IPS DF 4.7 (cell line): ENCODE measurements at regions not wholly inside any gene's neighbourhood (a gene's known extent, or its start where the extent isn't known, plus 50 kb on each side); places are given as distances from the start of the nearest gene placed in this dataset.
"Not testable (repeated sequence)": the region's sequence is repeated elsewhere in the genome, so short reads cannot be mapped to it uniquely, and the experiment has no call there.

ENCODE experiments used
- DNase-seq: peaks from one replicate; pipeline ENCODE4 v3.0.0-alpha.2; 2013; ENCODE audit warnings: low spot score; ENCODE audit errors: extremely low read depth

- peak; percentile 62 for DNase-seq
Measured at GRCh38 chr12:131454418-131455217, 256.3 kb upstream of the SFSWAP start.

- no peak for DNase-seq
Measured at GRCh38 chr12:131455218-131455506, 255.7 kb upstream of the SFSWAP start.

DNA sequence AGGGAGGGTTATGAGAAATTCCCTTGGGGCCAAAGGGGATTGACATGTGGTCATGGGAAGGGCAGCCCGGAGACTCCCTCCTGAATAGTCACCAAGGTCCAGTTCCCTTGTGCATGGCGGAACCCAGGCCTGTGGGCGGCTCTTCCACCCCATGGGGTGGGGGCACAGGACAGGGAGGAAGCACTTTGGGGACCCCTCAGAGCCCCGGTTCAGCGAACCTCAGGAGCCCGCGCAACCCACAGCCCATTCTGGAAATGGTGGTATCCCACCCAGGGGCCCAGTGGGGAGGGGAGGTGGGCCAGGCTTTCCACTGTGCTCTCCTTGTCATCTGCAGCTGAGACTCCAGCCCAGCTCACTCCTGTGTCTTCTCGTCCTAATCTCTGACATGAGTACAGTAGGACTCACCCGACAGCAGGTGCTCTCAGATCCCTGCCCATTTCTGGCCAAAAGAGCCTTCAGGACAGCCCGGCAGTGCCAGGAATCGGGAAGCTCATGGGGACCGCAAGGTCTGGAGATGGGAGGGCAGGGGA lies 255.2 kb upstream of the SFSWAP start:
- no peak for DNase-seq

GRCh38 chr12:131456301-131457027 lies 254.4 kb upstream of the SFSWAP start:
- no peak for DNase-seq

DNA sequence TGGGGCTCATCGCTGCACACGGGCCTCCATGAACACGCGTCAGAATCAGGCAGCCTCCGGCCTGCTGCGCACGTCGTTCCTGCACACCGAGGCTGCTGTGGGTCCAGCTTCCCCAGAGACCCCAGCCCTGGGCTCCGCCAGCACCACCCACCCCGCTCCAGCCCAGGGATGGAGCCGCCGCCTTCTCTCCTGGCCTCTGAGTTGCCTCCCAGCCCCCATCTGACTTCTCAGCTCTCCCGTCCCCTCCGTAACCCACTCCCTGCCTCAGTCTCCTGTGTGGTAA lies 253.9 kb upstream of the SFSWAP start:
- DNase-seq, result no peak

- DNase-seq, result no peak
Measured at GRCh38 chr12:131457331-131458047, 253.4 kb upstream of the SFSWAP start.

GRCh38 chr12:131458048-131458374 lies 252.9 kb upstream of the SFSWAP start:
- DNase-seq, result no peak

DNA sequence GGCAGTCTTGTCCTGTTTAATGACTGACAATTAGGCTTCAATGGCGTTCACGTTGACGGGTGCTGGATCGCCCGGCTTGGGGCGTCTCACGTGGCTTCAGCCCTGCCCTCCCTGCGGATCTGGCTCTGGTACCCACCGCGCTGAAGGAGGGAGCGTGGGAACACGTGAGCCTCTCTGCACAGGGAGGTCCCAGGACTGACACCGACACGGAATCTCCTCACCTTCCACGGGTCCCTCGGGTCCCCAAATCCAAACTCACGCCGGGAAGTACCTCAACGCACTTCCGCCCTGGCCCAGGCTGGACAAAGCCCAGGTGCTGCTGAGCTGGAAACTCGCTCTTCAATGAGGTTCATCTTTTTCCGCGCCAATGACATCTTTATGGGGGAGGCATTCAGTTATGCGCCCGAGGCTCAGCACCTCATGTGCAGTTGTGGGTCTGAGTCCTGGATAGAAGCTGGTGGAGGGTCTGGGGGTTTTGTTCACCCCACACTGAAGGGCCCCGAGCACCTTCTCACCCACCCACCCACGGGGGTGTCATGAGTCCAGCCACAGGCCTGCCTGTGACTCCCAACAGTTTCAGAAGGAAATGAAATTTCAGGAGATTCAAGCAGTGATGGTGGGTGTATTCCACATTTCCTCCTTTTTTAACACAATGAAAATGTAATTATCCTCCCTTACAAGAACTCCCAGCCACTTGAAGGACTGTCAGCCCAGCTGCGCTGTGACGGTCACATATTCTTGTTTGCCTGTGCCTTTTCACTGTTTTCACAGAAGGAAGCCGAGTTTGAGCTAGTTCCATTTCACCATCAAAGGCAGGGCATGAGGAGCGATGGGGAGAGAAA lies 251.7 kb upstream of the SFSWAP start:
- DNase-seq, result no peak

GRCh38 chr12:131459773-131460365 lies 251.0 kb upstream of the SFSWAP start:
- no peak for DNase-seq

GRCh38 chr12:131460520-131460919 lies 250.4 kb upstream of the SFSWAP start:
- no peak for DNase-seq

DNA sequence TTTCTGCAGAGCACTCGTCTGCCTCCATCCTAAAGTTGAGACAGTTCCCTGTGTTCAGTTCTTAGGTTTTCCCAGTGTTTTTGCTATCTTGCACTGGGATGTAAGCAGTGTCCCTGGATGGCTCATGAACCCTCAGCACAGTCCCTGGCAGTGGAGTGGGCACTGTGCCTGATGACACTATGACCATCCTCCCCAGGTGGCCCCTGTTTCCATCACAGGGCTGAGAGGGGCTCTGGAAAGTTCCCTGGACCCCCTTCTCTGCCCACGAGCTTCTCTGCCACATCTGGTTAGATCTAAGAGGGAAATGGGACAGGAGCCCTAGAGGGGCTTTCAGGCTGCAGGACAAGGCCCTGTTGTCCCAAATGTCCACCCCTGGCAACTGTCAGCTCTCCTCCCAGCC lies 249.8 kb upstream of the SFSWAP start:
- DNase-seq, result no peak

GRCh38 chr12:131463174-131463573 lies 247.7 kb upstream of the SFSWAP start:
- no peak for DNase-seq

DNA sequence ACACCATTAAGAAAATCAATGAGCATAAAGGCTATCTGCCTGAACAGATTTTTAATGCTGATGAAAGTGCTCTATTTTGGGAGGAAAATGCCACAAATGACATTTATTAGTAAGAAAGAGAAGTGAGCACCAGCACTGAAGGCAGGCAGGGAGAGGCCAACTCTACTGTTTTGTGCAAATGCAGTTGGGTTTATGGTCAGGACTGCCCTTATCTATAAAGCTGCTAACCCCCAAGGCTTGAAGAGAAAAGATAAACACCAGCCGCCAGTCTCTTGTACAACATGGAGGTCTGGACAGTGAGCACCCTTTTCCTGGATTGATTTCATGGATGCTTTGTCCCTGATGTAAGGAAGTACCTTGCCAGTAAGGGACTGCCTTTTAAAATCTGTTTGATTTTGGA lies 246.8 kb upstream of the SFSWAP start:
- no peak for DNase-seq

DNA sequence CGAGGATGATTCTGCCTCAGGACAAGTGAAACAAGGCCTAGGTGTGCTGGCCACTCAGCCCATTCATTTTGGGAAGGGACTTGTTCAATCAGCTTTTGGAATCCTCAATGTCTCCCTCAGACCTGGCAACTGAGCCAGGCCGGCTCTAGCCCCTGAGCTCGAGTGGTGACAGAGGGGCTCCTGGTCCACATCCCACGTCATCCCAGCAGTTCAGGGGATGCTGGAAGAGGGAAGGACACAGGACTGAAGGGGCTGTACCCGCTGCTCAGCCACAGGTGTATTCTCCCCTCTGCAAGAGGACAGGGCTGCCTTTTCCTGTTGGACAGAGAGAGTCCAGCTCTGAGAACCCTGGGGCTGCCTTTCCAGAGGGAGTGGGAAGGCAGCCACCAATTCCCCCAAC lies 244.6 kb upstream of the SFSWAP start:
- no peak for DNase-seq

GRCh38 chr12:131466932-131467331 lies 244.0 kb upstream of the SFSWAP start:
- no peak for DNase-seq

GRCh38 chr12:131468206-131468605 lies 242.7 kb upstream of the SFSWAP start:
- DNase-seq, result no peak

- not testable (repeated sequence) for DNase-seq
Measured at GRCh38 chr12:131469945-131470344, 240.9 kb upstream of the SFSWAP start.

DNA sequence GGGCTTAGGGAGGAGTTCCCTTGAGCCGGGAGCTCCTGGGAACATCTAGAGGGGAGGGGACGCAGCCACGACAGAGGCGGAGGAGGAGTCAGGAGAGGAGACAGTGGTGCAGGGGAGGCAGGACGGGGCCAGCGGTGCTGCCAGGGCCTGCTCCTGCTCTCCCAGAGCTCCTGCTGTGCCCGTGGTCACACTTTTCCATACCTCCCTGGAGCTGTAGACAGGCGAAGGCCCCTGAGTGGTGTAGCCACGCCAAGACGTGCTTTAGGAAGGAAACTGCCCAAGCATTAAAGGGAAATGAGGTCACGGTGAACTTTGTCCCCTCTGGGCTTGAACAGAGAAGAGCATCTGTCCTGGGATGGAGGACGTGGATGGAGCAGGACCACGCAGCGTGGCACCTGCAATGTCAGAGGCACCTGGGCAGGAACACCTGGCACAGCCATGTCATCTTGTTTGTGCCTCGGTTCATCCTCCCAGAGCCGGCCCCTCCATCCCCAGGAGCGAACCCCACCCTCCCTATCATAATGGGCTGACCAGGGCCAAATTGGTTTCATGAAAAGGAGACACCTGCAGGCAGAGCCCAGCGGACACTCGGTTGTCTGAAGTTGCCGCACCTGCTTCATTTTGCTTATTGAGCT lies 239.5 kb upstream of the SFSWAP start:
- DNase-seq, result no peak

DNA sequence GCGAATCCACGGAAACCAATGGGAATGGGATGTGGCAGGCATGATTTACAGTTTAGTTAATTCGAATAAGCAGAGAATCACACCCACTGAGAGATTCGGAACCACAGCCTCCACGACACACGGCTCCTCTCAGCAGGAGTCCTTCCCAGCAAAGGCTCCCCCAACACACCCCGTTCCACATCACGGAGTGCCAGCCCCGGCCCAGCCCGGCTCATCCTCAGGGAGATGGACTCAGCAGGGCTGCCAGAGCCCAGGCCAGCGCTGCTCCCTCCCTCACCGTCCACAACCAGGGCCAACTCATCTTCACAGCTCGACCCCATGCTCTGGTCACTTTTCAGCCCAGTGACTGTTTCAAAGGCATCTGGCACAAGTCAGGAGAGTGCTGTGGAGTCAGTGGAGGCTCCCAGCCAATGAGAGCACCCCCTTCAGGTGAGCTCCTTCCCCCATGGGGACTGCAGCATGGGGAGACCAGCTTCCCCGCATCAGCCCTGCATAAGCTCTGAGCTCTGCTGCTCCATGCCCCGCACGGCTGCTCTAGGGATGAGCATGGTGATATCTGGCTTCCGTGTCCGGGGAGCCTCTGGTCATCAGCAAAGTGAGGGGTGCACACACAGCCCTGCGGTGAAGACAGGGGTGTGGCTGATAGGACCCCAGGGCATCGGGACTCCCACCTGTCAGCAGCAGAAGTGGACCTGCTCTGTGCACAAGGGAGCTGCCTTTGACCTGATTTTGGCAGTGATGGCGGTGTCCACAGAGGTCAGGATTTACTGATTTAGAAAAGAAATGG lies 238.8 kb upstream of the SFSWAP start:
- no peak for DNase-seq

DNA sequence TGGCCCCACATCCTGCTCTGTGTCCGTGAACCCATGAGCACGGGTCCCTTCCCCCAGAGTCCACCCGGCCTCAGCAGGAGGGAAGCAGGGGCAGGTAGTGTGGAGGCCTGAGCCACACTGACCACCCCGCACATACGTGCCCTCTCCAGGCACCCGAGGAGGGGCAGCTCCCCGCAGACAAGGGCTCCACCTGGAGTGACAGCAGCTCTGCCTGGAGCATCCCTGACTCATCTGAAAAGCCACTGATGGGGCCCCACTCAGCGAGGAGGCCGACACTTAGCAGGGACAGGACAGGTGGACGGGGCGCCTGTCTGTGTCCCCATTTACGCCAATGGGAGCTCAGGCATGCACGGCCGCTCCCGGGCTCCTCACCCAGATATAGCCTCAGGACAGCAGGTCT lies 237.6 kb upstream of the SFSWAP start:
- no peak for DNase-seq
